Glomerular visceral epithelial cell (primary cell): ENCODE measurements at regions not wholly inside any gene's neighbourhood (a gene's known extent, or its start where the extent isn't known, plus 50 kb on each side); places are given as distances from the start of the nearest gene placed in this dataset.

Source experiments
- DNase-seq: peaks from one replicate; pipeline ENCODE4 v3.0.0-alpha.2; 2016; ENCODE audit errors: extremely low spot score

- peak; percentile 1 for DNase-seq
Observed at GRCh38 chr4:181161669-181162068, 1081.5 kb upstream of the TENM3 start.

- DNase-seq = no peak
Observed at GRCh38 chr4:181162266-181162665, 1080.9 kb upstream of the TENM3 start.

- DNase-seq = no peak
Observed at GRCh38 chr4:181162676-181163075, 1080.5 kb upstream of the TENM3 start.

- no peak for DNase-seq
Observed at GRCh38 chr4:181166742-181167399, 1076.3 kb upstream of the TENM3 start.

- no peak for DNase-seq
Observed at GRCh38 chr4:181168011-181168805, 1075.0 kb upstream of the TENM3 start.

GRCh38 chr4:181173046-181173445, 1070.2 kb upstream of the TENM3 start:
- DNase-seq = no peak

GRCh38 chr4:181176306-181176705, 1066.9 kb upstream of the TENM3 start:
- DNase-seq = no peak

- no peak for DNase-seq
Observed at GRCh38 chr4:181181331-181181730, 1061.9 kb upstream of the TENM3 start.

- no peak for DNase-seq
Observed at GRCh38 chr4:181189751-181190150, 1053.5 kb upstream of the TENM3 start.

GRCh38 chr4:181193131-181193930, 1049.9 kb upstream of the TENM3 start:
- DNase-seq = no peak

GRCh38 chr4:181194096-181194495, 1049.1 kb upstream of the TENM3 start:
- DNase-seq = no peak

- DNase-seq = no peak
Observed at GRCh38 chr4:181200076-181200475, 1043.1 kb upstream of the TENM3 start.

GRCh38 chr4:181202240-181202639, 1041.0 kb upstream of the TENM3 start:
- DNase-seq = no peak

GRCh38 chr4:181204109-181204508, 1039.1 kb upstream of the TENM3 start:
- no peak for DNase-seq

GRCh38 chr4:181213551-181213950, 1029.7 kb upstream of the TENM3 start:
- no peak for DNase-seq

- DNase-seq = no peak
Observed at GRCh38 chr4:181216501-181216900, 1026.7 kb upstream of the TENM3 start.

GRCh38 chr4:181219783-181220416, 1023.3 kb upstream of the TENM3 start:
- DNase-seq = no peak

- no peak for DNase-seq
Observed at GRCh38 chr4:181224852-181225251, 1018.4 kb upstream of the TENM3 start.

- no peak for DNase-seq
Observed at GRCh38 chr4:181225616-181226261, 1017.5 kb upstream of the TENM3 start.

- no peak for DNase-seq
Observed at GRCh38 chr4:181234951-181235680, 1008.1 kb upstream of the TENM3 start.

GRCh38 chr4:181245326-181245725, 997.9 kb upstream of the TENM3 start:
- DNase-seq = no peak
